BE2C (cell line): ENCODE measurements at regions not wholly inside any gene's neighbourhood (a gene's known extent, or its start where the extent isn't known, plus 50 kb on each side); places are given as distances from the start of the nearest gene placed in this dataset.

Experiments
- DNase-seq: peaks from one replicate; pipeline ENCODE4 v3.0.0-alpha.2; 2020
- H3K27me3 ChIP-seq: fragments of 250-450 bp; sonication (Bioruptor Pico); 2 replicates; pipeline ENCODE4 v1.5.1; 2020; ENCODE audit warnings: mild to moderate bottlenecking
- H3K36me3 ChIP-seq: fragments of 250-450 bp; sonication (Bioruptor Pico); 2 replicates; pipeline ENCODE4 v1.5.1; 2020; ENCODE audit warnings: mild to moderate bottlenecking
- H3K4me1 ChIP-seq: fragments of 250-450 bp; sonication (Bioruptor Pico); 2 replicates; pipeline ENCODE4 v1.5.1; 2020
- H3K4me3 ChIP-seq: 2 replicates; pipeline ENCODE4 v1.5.1; 2011; ENCODE audit warnings: low read depth, low read length
- H3K9me3 ChIP-seq: fragments of 250-450 bp; sonication (Bioruptor Pico); 2 replicates; pipeline ENCODE4 v1.5.1; 2020
- TF ChIP-seq, protein P1 (sequence below): IDR thresholded peaks from 2 replicates; pipeline ENCODE4 v1.5.1; 2012; ENCODE audit warnings: mild to moderate bottlenecking, low read depth, low read length

DNA sequence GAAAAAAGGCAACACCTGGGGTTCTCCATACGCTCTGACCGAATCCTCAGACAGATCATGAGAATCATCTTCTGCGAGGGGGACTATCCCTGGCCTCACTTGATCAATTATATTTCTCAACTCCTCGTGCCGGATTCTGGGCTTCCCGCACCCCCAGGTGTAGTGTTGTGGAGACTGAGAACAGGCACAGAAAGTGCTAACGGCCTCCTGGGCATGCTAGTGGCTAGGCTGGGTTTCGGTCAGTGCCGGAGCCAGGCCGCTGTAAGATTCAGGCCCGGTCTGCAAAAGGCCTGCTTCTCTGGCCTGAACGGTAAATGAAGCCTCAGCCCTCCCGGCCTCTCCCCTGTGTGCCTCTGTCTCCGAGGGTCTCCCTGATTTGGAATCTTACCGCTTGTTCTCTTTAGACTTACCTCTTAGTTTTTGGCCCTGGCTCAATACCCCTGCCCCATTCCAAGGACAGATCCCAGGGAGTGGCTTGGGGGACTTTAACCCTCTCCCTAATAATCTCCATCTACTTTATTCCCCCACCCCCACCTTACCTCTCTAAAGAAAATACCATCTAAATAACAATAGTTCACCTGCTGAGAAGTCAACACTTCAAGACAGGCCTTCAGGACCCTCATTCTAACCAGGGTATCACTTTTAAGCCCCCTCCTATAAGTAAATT lies 79.0 kb upstream of the MEDAG start:
- no peaks in the 10 kb centered on the region for H3K9me3 ChIP-seq
- TF ChIP-seq, protein P1, sequence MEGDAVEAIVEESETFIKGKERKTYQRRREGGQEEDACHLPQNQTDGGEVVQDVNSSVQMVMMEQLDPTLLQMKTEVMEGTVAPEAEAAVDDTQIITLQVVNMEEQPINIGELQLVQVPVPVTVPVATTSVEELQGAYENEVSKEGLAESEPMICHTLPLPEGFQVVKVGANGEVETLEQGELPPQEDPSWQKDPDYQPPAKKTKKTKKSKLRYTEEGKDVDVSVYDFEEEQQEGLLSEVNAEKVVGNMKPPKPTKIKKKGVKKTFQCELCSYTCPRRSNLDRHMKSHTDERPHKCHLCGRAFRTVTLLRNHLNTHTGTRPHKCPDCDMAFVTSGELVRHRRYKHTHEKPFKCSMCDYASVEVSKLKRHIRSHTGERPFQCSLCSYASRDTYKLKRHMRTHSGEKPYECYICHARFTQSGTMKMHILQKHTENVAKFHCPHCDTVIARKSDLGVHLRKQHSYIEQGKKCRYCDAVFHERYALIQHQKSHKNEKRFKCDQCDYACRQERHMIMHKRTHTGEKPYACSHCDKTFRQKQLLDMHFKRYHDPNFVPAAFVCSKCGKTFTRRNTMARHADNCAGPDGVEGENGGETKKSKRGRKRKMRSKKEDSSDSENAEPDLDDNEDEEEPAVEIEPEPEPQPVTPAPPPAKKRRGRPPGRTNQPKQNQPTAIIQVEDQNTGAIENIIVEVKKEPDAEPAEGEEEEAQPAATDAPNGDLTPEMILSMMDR = no peak
- no peak overlapping the region for H3K4me3 ChIP-seq
- no peaks in the 10 kb centered on the region for H3K36me3 ChIP-seq
- no peak for DNase-seq
- no peaks in the 10 kb centered on the region for H3K27me3 ChIP-seq
- no peaks in the 10 kb centered on the region for H3K4me1 ChIP-seq

DNA sequence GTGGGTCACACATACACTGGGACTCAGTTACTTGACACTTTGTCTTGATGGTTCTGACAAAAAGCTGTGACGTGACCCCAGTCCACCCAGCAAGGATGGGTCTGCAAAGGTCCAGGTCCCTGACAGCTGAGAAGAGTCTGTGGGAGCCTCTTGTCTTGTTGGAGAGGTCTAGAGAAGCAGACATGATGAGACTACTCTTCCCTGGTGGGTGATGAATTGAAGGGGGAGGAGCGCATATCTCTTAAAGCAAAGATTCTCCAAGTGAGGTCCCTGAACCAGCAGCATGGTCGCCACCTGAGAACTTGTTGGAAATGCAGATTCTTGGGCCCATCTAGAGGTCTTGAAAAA lies 78.5 kb upstream of the MEDAG start:
- H3K9me3 ChIP-seq = no peaks in the 10 kb centered on the region
- no peaks in the 10 kb centered on the region for H3K27me3 ChIP-seq
- H3K4me3 ChIP-seq = no peak overlapping the region
- TF ChIP-seq, protein P1 = no peak
- DNase-seq = no peak
- no peaks in the 10 kb centered on the region for H3K36me3 ChIP-seq
- H3K4me1 ChIP-seq = no peaks in the 10 kb centered on the region

DNA sequence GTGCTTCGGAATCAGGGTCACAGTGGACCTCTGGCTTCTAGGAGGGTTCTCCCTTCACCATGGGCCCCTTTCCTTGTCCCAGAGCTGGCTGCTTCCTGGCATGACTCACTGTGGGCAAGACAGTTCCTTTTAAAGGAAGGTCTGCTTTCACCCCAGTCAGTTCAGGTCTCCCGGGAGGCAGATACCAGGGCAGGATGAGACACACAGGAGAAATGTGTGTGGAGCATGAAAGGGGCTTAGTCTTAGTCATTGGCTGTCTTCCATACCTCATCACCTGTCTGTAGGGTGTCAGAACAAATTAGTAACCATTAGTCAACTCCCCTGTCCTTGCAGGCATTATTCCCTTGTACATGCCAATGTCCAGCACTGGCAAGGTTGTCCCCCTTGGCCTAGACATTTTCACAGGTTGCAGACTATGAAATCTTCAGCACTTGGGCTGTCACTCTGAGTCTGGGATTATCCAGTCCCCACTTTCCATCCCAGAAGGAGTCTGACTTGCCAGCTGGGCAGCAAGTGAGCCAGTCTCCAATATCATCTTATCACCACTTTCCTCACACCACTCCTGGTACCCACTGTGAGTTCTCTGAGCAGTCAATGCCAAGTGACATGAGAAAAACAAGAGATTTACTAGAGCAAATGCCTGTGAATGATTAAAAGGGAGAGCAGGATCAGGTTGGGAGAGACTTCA lies 76.8 kb upstream of the MEDAG start:
- H3K27me3 ChIP-seq = no peaks in the 10 kb centered on the region
- H3K9me3 ChIP-seq = no peaks in the 10 kb centered on the region
- H3K4me1 ChIP-seq = peaks cover 8% of the 10 kb centered on the region
- H3K36me3 ChIP-seq = no peaks in the 10 kb centered on the region
- DNase-seq = no peak
- TF ChIP-seq, protein P1 = no peak
- H3K4me3 ChIP-seq = no peak overlapping the region

DNA sequence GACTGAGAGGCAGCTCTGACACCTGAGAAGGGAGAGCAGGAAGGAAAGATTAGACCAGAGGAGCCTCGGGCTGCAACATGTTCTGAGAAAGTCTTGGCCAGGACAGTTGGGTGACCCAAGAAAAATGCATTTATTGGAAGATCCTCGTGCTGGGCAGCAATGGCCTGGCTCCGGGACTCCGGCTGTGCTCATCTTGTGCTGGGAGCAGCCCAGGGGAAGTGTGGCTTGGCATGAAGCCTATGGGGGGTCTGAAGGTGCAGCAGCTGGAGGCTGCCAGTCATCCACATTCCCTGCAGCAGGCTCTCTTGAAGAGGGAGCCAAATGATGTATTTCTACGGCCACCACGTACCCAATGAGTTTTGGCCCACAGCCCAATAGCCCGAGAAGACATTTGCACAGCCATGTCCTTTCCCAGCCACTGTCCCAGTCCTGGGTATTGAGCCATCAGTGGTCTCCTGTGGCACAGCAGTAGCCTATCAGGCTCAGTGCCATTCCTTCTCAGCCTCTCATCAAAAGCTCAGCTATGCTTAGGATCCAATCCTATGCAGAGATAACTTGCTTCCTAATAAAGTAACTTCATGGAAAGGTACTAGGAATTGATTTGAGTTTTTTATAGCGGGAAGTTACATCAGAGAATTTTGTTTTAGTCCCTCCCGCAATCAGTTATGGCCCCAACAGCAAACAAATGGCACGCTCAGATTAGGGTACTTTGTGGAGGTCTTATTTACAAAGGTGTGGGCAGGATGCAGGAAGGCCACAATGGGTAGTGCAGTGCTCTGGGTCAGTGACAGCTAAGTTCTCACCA lies 76.0 kb upstream of the MEDAG start:
- no peaks in the 10 kb centered on the region for H3K27me3 ChIP-seq
- H3K4me3 ChIP-seq = no peak overlapping the region
- TF ChIP-seq, protein P1 = no peak
- peaks cover 8% of the 10 kb centered on the region for H3K4me1 ChIP-seq
- no peaks in the 10 kb centered on the region for H3K9me3 ChIP-seq
- DNase-seq = no peak
- no peaks in the 10 kb centered on the region for H3K36me3 ChIP-seq

DNA sequence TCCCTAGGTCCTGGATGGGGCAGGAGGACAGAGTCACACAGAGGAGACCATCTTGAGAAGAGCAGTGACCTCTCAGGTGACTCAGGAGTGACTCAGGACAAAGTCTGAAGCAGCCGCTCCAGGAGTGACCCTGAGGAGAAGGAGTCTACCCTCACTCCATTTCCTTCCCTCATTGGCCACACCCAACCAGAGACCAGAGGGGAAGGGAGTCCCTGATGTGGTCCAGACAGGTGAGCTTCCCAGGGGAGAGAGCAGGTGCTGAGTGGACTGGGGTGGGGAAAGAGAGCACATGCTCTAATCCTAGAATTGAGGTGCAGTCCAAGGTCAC lies 75.5 kb upstream of the MEDAG start:
- TF ChIP-seq, protein P1 = no peak
- H3K27me3 ChIP-seq = no peaks in the 10 kb centered on the region
- H3K9me3 ChIP-seq = no peaks in the 10 kb centered on the region
- peaks cover 10% of the 10 kb centered on the region for H3K4me1 ChIP-seq
- no peak for DNase-seq
- H3K4me3 ChIP-seq = no peak overlapping the region
- no peaks in the 10 kb centered on the region for H3K36me3 ChIP-seq

DNA sequence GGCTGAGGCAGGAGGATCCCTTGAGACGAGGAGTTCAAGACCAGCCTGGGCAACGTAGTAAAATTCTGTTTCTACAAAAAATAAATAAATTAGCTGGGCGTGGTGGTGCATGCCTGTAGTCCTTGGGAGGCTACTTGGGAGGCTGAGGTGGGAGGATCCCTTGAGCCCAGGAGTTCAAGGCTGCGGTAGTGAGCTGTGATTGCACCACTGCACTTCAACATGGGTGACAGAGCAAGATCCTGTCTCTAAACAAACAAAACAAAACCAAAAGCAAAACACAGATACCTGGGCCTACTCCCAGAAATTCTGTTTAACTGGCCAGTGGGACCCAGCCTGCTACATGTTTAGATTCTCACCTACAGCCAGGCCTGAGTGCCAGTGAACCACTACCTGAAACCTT lies 74.6 kb upstream of the MEDAG start:
- peaks cover 13% of the 10 kb centered on the region for H3K4me1 ChIP-seq
- no peak for DNase-seq

More for the DNA sequence above, 74.6 kb upstream of the MEDAG start:
- H3K27me3 ChIP-seq = no peaks in the 10 kb centered on the region
- H3K4me3 ChIP-seq = no peak overlapping the region
- TF ChIP-seq, protein P1 = no peak
- H3K9me3 ChIP-seq = no peaks in the 10 kb centered on the region
- no peaks in the 10 kb centered on the region for H3K36me3 ChIP-seq
